MM.1S (cell line): ENCODE measurements at regions not wholly inside any gene's neighbourhood (a gene's known extent, or its start where the extent isn't known, plus 50 kb on each side); places are given as distances from the start of the nearest gene placed in this dataset.

Experiments used
- DNase-seq: peaks from one replicate; pipeline ENCODE4 v3.0.0-alpha.2; 2015
- H2AFZ ChIP-seq: fragments of 300-600 bp; sonication (generic); 2 replicates; pipeline ENCODE4 v1.6.0; 2016; ENCODE audit warnings: antibody characterized with exemption, low read length
- H3F3A ChIP-seq: fragments of 300-600 bp; sonication (generic); 2 replicates; pipeline ENCODE4 v1.6.1; 2016; ENCODE audit warnings: mild to moderate bottlenecking, antibody characterized with exemption, low read length, moderate library complexity, mixed read lengths; ENCODE audit not compliant: insufficient read depth
- H3K27ac ChIP-seq: fragments of 300-600 bp; sonication (generic); 2 replicates; pipeline ENCODE4 v1.5.1; 2016; ENCODE audit warnings: mild to moderate bottlenecking, low read length
- H3K27me3 ChIP-seq: fragments of 300-600 bp; sonication (generic); replicated peaks from 2 replicates; pipeline ENCODE4 v1.6.0; 2016; ENCODE audit warnings: low read length; ENCODE audit not compliant: insufficient read depth
- H3K36me3 ChIP-seq: fragments of 300-600 bp; sonication (generic); replicated peaks from 2 replicates; pipeline ENCODE4 v1.6.1; 2016; ENCODE audit warnings: mild to moderate bottlenecking, low read length, mixed read lengths; ENCODE audit not compliant: insufficient read depth
- H3K4me1 ChIP-seq: fragments of 300-600 bp; sonication (generic); 2 replicates; pipeline ENCODE4 v1.6.1; 2016; ENCODE audit warnings: low read length, mixed read lengths
- H3K4me2 ChIP-seq: fragments of 300-600 bp; sonication (generic); 2 replicates; pipeline ENCODE4 v1.6.0; 2016; ENCODE audit warnings: low read depth, low read length
- H3K4me3 ChIP-seq: fragments of 300-600 bp; sonication (generic); 2 replicates; pipeline ENCODE4 v1.5.1; 2016; ENCODE audit warnings: low read length, mixed read lengths
- H3K79me2 ChIP-seq: fragments of 300-600 bp; sonication (generic); 2 replicates; pipeline ENCODE4 v1.6.1; 2016; ENCODE audit warnings: mixed run types, low read length, mixed read lengths
- H3K9ac ChIP-seq: fragments of 300-600 bp; sonication (generic); 2 replicates; pipeline ENCODE4 v1.6.1; 2016; ENCODE audit warnings: low read length, mixed read lengths
- H3K9me2 ChIP-seq: fragments of 300-600 bp; sonication (generic); replicated peaks from 2 replicates; pipeline ENCODE4 v1.6.1; 2016; ENCODE audit warnings: mild to moderate bottlenecking, low read length, mixed read lengths; ENCODE audit not compliant: insufficient read depth
- H3K9me3 ChIP-seq: fragments of 300-600 bp; sonication (generic); replicated peaks from 2 replicates; pipeline ENCODE4 v1.6.1; 2016; ENCODE audit warnings: mild to moderate bottlenecking, low read length, mixed read lengths; ENCODE audit not compliant: insufficient read depth
- H4K20me1 ChIP-seq: fragments of 300-600 bp; sonication (generic); 2 replicates; pipeline ENCODE4 v1.6.1; 2016; ENCODE audit warnings: mild to moderate bottlenecking, low read length, moderate library complexity, mixed read lengths; ENCODE audit not compliant: insufficient read depth
- EZH2 ChIP-seq: fragments of 300-600 bp; sonication (generic); optimal IDR thresholded peaks from 2 replicates; pipeline ENCODE3; 2017; ENCODE audit warnings: low read depth, mild to moderate bottlenecking, antibody characterized with exemption, low read length, mixed read lengths
- EZH2phosphoT487 ChIP-seq: fragments of 300-600 bp; sonication (generic); IDR thresholded peaks from 2 replicates; pipeline ENCODE4 v1.6.1; 2018; ENCODE audit warnings: antibody characterized with exemption, low read length
- TF ChIP-seq, protein P1 (sequence below): fragments of 300-600 bp; sonication (generic); IDR thresholded peaks from 2 replicates; pipeline ENCODE4 v1.5.1; 2016; ENCODE audit warnings: antibody characterized with exemption, low read length, mixed read lengths

GRCh38 chr3:95613993-95614392, 1200.4 kb upstream of the EPHA6 start:
- DNase-seq = no peak
- H2AFZ ChIP-seq = no peak overlapping the region
- TF ChIP-seq EZH2phosphoT487 = no peak
- TF ChIP-seq, protein P1, sequence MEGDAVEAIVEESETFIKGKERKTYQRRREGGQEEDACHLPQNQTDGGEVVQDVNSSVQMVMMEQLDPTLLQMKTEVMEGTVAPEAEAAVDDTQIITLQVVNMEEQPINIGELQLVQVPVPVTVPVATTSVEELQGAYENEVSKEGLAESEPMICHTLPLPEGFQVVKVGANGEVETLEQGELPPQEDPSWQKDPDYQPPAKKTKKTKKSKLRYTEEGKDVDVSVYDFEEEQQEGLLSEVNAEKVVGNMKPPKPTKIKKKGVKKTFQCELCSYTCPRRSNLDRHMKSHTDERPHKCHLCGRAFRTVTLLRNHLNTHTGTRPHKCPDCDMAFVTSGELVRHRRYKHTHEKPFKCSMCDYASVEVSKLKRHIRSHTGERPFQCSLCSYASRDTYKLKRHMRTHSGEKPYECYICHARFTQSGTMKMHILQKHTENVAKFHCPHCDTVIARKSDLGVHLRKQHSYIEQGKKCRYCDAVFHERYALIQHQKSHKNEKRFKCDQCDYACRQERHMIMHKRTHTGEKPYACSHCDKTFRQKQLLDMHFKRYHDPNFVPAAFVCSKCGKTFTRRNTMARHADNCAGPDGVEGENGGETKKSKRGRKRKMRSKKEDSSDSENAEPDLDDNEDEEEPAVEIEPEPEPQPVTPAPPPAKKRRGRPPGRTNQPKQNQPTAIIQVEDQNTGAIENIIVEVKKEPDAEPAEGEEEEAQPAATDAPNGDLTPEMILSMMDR = no peak
- no peak for TF ChIP-seq EZH2
- H3K36me3 ChIP-seq = no peaks in the 10 kb centered on the region
- H3K27ac ChIP-seq = no peak overlapping the region
- no peaks in the 10 kb centered on the region for H3K4me1 ChIP-seq
- H3K27me3 ChIP-seq = no peaks in the 10 kb centered on the region
- no peaks in the 10 kb centered on the region for H3K9me3 ChIP-seq
- no peaks in the 10 kb centered on the region for H3K79me2 ChIP-seq
- no peak overlapping the region for H3K4me2 ChIP-seq
- H4K20me1 ChIP-seq = no peaks in the 10 kb centered on the region
- H3K9me2 ChIP-seq = no peaks in the 10 kb centered on the region
- no peaks in the 10 kb centered on the region for H3F3A ChIP-seq
- no peak overlapping the region for H3K4me3 ChIP-seq
- H3K9ac ChIP-seq = no peak overlapping the region

GRCh38 chr3:95615592-95616310, 1198.6 kb upstream of the EPHA6 start:
- Histone ChIP-seq H2AFZ (no peak overlapping the region), H3K9me2 (no peaks in the 10 kb centered on the region), H3K27me3 (no peaks in the 10 kb centered on the region), H4K20me1 (no peaks in the 10 kb centered on the region), H3K27ac (no peak overlapping the region), H3K4me1 (no peaks in the 10 kb centered on the region), H3K36me3 (no peaks in the 10 kb centered on the region), H3K9ac (no peak overlapping the region), H3K9me3 (no peaks in the 10 kb centered on the region), H3K79me2 (no peaks in the 10 kb centered on the region), H3K4me2 (no peak overlapping the region), H3F3A (no peaks in the 10 kb centered on the region), H3K4me3 (no peak overlapping the region)
- DNase-seq = no peak
- TF ChIP-seq EZH2phosphoT487 (no peak), EZH2 (no peak)
- TF ChIP-seq, protein P1 = no peak

- H4K20me1 ChIP-seq = no peaks in the 10 kb centered on the region
- H3F3A ChIP-seq = no peaks in the 10 kb centered on the region
- no peak overlapping the region for H3K4me2 ChIP-seq
- no peaks in the 10 kb centered on the region for H3K9me2 ChIP-seq
- H3K36me3 ChIP-seq = no peaks in the 10 kb centered on the region
- no peak for DNase-seq
- no peaks in the 10 kb centered on the region for H3K27me3 ChIP-seq
- no peaks in the 10 kb centered on the region for H3K9me3 ChIP-seq
- no peak overlapping the region for H3K27ac ChIP-seq
- no peak overlapping the region for H3K4me3 ChIP-seq
- no peak overlapping the region for H2AFZ ChIP-seq
- H3K9ac ChIP-seq = no peak overlapping the region
- TF ChIP-seq EZH2phosphoT487 (no peak), EZH2 (no peak)
- TF ChIP-seq, protein P1 = no peak
- H3K79me2 ChIP-seq = no peaks in the 10 kb centered on the region
- no peaks in the 10 kb centered on the region for H3K4me1 ChIP-seq
Measured at GRCh38 chr3:95626107-95626506, 1188.3 kb upstream of the EPHA6 start.
